ENCODE measurements at regions not wholly inside any gene's neighbourhood (a gene's known extent, or its start where the extent isn't known, plus 50 kb on each side); places are given as distances from the start of the nearest gene placed in this dataset.

- Histone ChIP-seq H3K4me1 (no peaks in the 10 kb centered on the region), H3K36me3 (no peaks in the 10 kb centered on the region), H3K27me3 (peaks cover 0 to 11% of the 10 kb centered on the region in 2 donors), H3K4me3 (no peak overlapping the region), H3K27ac (no peak overlapping the region), H3K9me3 (no peaks in the 10 kb centered on the region)
- intact Hi-C loops (cut with DNase I; ENCODE audit: low total_unique reads): no loop called here
- TF ChIP-seq POLR2AphosphoS5 (IDR thresholded peaks at IDR 0.05): no peak
- TF ChIP-seq POLR2A (IDR thresholded peaks at IDR 0.05): no peak
- no peak for TF ChIP-seq CTCF (IDR thresholded peaks at IDR 0.05)
- no peak for DNase-seq (ENCODE audit: low spot score in 2 of 2)
Observed at GRCh38 chr18:78777992-78778391, 201.6 kb upstream of the SALL3 start.

- intact Hi-C loops (cut with DNase I; ENCODE audit: low total_unique reads): no loop called here
- TF ChIP-seq CTCF (IDR thresholded peaks at IDR 0.05) (no peak), POLR2AphosphoS5 (IDR thresholded peaks at IDR 0.05) (no peak), POLR2A (IDR thresholded peaks at IDR 0.05) (no peak)
- H3K36me3 ChIP-seq: no peaks in the 10 kb centered on the region
Observed at GRCh38 chr18:78778651-78779050, 201.0 kb upstream of the SALL3 start.

GRCh38 chr18:78779996-78780718 lies 199.5 kb upstream of the SALL3 start:
- Histone ChIP-seq H3K4me1 (no peaks in the 10 kb centered on the region), H3K27me3 (no peaks in the 10 kb centered on the region), H3K9me3 (no peaks in the 10 kb centered on the region), H3K36me3 (no peaks in the 10 kb centered on the region), H3K27ac (no peak overlapping the region), H3K4me3 (no peak overlapping the region)
- TF ChIP-seq POLR2AphosphoS5 (IDR thresholded peaks at IDR 0.05) (no peak), POLR2A (IDR thresholded peaks at IDR 0.05) (no peak), CTCF (IDR thresholded peaks at IDR 0.05) (no peak)
- no peak for DNase-seq (ENCODE audit: low spot score in 2 of 2)
- intact Hi-C loops (cut with DNase I; ENCODE audit: low total_unique reads): no loop called here

More at GRCh38 chr18:78778651-78779050, 201.0 kb upstream of the SALL3 start:
- no peak for DNase-seq (ENCODE audit: low spot score in 2 of 2)
- Histone ChIP-seq H3K4me1 (no peaks in the 10 kb centered on the region), H3K9me3 (no peaks in the 10 kb centered on the region), H3K27me3 (peaks cover 0 to 4% of the 10 kb centered on the region in 2 donors), H3K4me3 (no peak overlapping the region), H3K27ac (no peak overlapping the region)

GRCh38 chr18:78780719-78781600 lies 198.7 kb upstream of the SALL3 start:
- DNase-seq (ENCODE audit: low spot score in 2 of 2): no peak
- H3K4me3 ChIP-seq: no peak overlapping the region
- no peaks in the 10 kb centered on the region for H3K27me3 ChIP-seq
- intact Hi-C loops (cut with DNase I; ENCODE audit: low total_unique reads): no loop called here
- no peak for TF ChIP-seq POLR2A (IDR thresholded peaks at IDR 0.05)
- TF ChIP-seq POLR2AphosphoS5 (IDR thresholded peaks at IDR 0.05): no peak
- TF ChIP-seq CTCF (IDR thresholded peaks at IDR 0.05): no peak
- H3K36me3 ChIP-seq: no peaks in the 10 kb centered on the region
- H3K9me3 ChIP-seq: no peaks in the 10 kb centered on the region
- H3K27ac ChIP-seq: no peak overlapping the region
- H3K4me1 ChIP-seq: no peaks in the 10 kb centered on the region

GRCh38 chr18:78781601-78781960 lies 198.0 kb upstream of the SALL3 start:
- no peaks in the 10 kb centered on the region for H3K36me3 ChIP-seq
- H3K27ac ChIP-seq: no peak overlapping the region
- no peaks in the 10 kb centered on the region for H3K27me3 ChIP-seq
- H3K9me3 ChIP-seq: no peaks in the 10 kb centered on the region
- no peak overlapping the region for H3K4me3 ChIP-seq
- TF ChIP-seq POLR2A (IDR thresholded peaks at IDR 0.05) (no peak), CTCF (IDR thresholded peaks at IDR 0.05) (no peak), POLR2AphosphoS5 (IDR thresholded peaks at IDR 0.05) (no peak)
- H3K4me1 ChIP-seq: no peaks in the 10 kb centered on the region
- no peak for DNase-seq (ENCODE audit: low spot score in 2 of 2)
- intact Hi-C loops (cut with DNase I; ENCODE audit: low total_unique reads): no loop called here
